OCI-LY1 (cell line): ENCODE measurements at regions not wholly inside any gene's neighbourhood (a gene's known extent, or its start where the extent isn't known, plus 50 kb on each side); places are given as distances from the start of the nearest gene placed in this dataset.
"Not testable (repeated sequence)": the region's sequence is repeated elsewhere in the genome, so short reads cannot be mapped to it uniquely, and the experiment has no call there.

ENCODE experiments used
- H2AFZ ChIP-seq: fragments of 200-600 bp; sonication (generic), shearing (Covaris generic); 2 replicates; pipeline ENCODE4 v1.6.0; 2014; ENCODE audit warnings: antibody characterized with exemption, mild to moderate bottlenecking, low read length
- H3F3A ChIP-seq: fragments of 200-600 bp; sonication (generic), shearing (Covaris generic); 2 replicates; pipeline ENCODE4 v1.6.0; 2014; ENCODE audit warnings: mild to moderate bottlenecking, antibody characterized with exemption, low read length, moderate library complexity; ENCODE audit not compliant: insufficient read depth
- H3K27ac ChIP-seq: fragments of 200-600 bp; sonication (generic); 2 replicates; pipeline ENCODE4 v1.5.1; 2014; ENCODE audit warnings: low read length, mixed run types, mild to moderate bottlenecking, low read depth; ENCODE audit not compliant: poor library complexity, severe bottlenecking
- H3K27me3 ChIP-seq: fragments of 200-600 bp; sonication (generic); 2 replicates; pipeline ENCODE4 v1.6.0; 2014; ENCODE audit warnings: antibody characterized with exemption, mild to moderate bottlenecking, low read length, moderate library complexity; ENCODE audit not compliant: insufficient read depth
- H3K36me3 ChIP-seq: fragments of 200-600 bp; sonication (generic); 2 replicates; pipeline ENCODE4 v1.6.1; 2014; ENCODE audit warnings: mild to moderate bottlenecking, antibody characterized with exemption, low read length, moderate library complexity, mixed read lengths; ENCODE audit not compliant: insufficient read depth
- H3K4me1 ChIP-seq: fragments of 200-600 bp; sonication (generic); 2 replicates; pipeline ENCODE4 v1.5.1; 2014; ENCODE audit warnings: mild to moderate bottlenecking, low read length, moderate library complexity; ENCODE audit not compliant: insufficient read depth, severe bottlenecking
- H3K4me2 ChIP-seq: fragments of 200-600 bp; sonication (generic), shearing (Covaris generic); 2 replicates; pipeline ENCODE4 v1.6.1; 2014; ENCODE audit warnings: low read length
- H3K4me3 ChIP-seq: fragments of 200-600 bp; sonication (generic); 2 replicates; pipeline ENCODE4 v1.5.1; 2014; ENCODE audit warnings: low read length, low read depth, mild to moderate bottlenecking, mixed read lengths; ENCODE audit not compliant: poor library complexity, severe bottlenecking
- H3K79me2 ChIP-seq: fragments of 200-600 bp; shearing (Covaris generic); 2 replicates; pipeline ENCODE4 v1.6.1; 2016; ENCODE audit warnings: mixed run types, low read length, mixed read lengths; ENCODE audit not compliant: insufficient read depth
- H3K9ac ChIP-seq: fragments of 200-600 bp; sonication (generic), shearing (Covaris generic); 2 replicates; pipeline ENCODE4 v1.6.1; 2014; ENCODE audit warnings: mild to moderate bottlenecking, low read length, mixed read lengths
- H3K9me2 ChIP-seq: fragments of 200-600 bp; sonication (generic), shearing (Covaris generic); 2 replicates; pipeline ENCODE4 v1.6.1; 2014; ENCODE audit warnings: low read depth, mild to moderate bottlenecking, low read length, mixed read lengths
- H3K9me3 ChIP-seq: fragments of 200-600 bp; shearing (Covaris generic); 2 replicates; pipeline ENCODE4 v1.6.1; 2014; ENCODE audit warnings: low read length, mixed read lengths
- H4K20me1 ChIP-seq: fragments of 200-600 bp; sonication (generic), shearing (Covaris generic); 2 replicates; pipeline ENCODE4 v1.6.0; 2016; ENCODE audit warnings: mild to moderate bottlenecking, low read length; ENCODE audit not compliant: insufficient read depth
- EZH2 ChIP-seq: fragments of 200-600 bp; sonication (generic), shearing (Covaris generic); IDR thresholded peaks from 2 replicates; pipeline ENCODE4 v1.8.0; 2017; ENCODE audit warnings: borderline replicate concordance, mixed run types, mild to moderate bottlenecking, antibody characterized with exemption, low read length, moderate library complexity, mixed read lengths
- TF ChIP-seq, protein P1 (sequence below): fragments of 200-600 bp; sonication (generic), shearing (Covaris generic); IDR thresholded peaks from 2 replicates; pipeline ENCODE4 v1.5.1; 2017; ENCODE audit warnings: mild to moderate bottlenecking, antibody characterized with exemption, low read length, moderate library complexity, mixed read lengths

GRCh38 chr1:788835-789234 lies 102.4 kb upstream of the OR4F16 start:
- no peak overlapping the region for H2AFZ ChIP-seq
- no peaks in the 10 kb centered on the region for H3K27me3 ChIP-seq
- H3K9me2 ChIP-seq: no peaks in the 10 kb centered on the region
- no peaks in the 10 kb centered on the region for H3K79me2 ChIP-seq
- no peak overlapping the region for H3K27ac ChIP-seq
- 0 out of 2 replicates have a peak, but pooled peaks cover 4% of the 10 kb centered on the region for H3F3A ChIP-seq
- TF ChIP-seq EZH2: no peak
- TF ChIP-seq, protein P1, sequence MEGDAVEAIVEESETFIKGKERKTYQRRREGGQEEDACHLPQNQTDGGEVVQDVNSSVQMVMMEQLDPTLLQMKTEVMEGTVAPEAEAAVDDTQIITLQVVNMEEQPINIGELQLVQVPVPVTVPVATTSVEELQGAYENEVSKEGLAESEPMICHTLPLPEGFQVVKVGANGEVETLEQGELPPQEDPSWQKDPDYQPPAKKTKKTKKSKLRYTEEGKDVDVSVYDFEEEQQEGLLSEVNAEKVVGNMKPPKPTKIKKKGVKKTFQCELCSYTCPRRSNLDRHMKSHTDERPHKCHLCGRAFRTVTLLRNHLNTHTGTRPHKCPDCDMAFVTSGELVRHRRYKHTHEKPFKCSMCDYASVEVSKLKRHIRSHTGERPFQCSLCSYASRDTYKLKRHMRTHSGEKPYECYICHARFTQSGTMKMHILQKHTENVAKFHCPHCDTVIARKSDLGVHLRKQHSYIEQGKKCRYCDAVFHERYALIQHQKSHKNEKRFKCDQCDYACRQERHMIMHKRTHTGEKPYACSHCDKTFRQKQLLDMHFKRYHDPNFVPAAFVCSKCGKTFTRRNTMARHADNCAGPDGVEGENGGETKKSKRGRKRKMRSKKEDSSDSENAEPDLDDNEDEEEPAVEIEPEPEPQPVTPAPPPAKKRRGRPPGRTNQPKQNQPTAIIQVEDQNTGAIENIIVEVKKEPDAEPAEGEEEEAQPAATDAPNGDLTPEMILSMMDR: no peak
- H3K4me2 ChIP-seq: no peak overlapping the region
- no peak overlapping the region for H3K4me3 ChIP-seq
- H4K20me1 ChIP-seq: no peaks in the 10 kb centered on the region
- 0 out of 2 replicates have a peak, but pooled peaks cover 2% of the 10 kb centered on the region for H3K9me3 ChIP-seq
- H3K9ac ChIP-seq: no peak overlapping the region
- H3K4me1 ChIP-seq: no peaks in the 10 kb centered on the region
- H3K36me3 ChIP-seq: peaks cover 4% of the 10 kb centered on the region; the same call in 1 of the 2 replicates

DNA sequence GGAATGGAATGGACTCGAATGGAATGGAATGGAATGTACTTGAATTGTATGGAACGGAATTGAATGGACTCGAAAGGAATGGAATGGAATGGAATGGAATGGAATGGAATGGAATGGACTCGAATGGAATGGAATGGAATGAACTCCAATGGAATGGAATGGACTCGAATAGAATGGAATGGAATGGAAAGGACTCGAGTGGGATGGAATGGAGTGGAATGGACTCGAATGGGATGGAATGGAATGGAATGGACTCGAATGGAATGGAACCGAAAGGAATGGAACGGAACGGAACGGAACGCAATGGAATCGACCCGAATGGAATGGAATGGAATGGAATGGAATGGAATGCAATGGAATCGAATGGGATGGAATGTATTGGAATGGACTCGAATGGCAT lies 103.2 kb upstream of the OR4F16 start:
- H3K27me3 ChIP-seq, H3K4me1 ChIP-seq, H3K9ac ChIP-seq, H3K9me2 ChIP-seq, H4K20me1 ChIP-seq, H3K27ac ChIP-seq, H3K36me3 ChIP-seq, H3F3A ChIP-seq, H3K9me3 ChIP-seq, H3K4me2 ChIP-seq, H3K4me3 ChIP-seq, H3K79me2 ChIP-seq, H2AFZ ChIP-seq: not testable (repeated sequence)

DNA sequence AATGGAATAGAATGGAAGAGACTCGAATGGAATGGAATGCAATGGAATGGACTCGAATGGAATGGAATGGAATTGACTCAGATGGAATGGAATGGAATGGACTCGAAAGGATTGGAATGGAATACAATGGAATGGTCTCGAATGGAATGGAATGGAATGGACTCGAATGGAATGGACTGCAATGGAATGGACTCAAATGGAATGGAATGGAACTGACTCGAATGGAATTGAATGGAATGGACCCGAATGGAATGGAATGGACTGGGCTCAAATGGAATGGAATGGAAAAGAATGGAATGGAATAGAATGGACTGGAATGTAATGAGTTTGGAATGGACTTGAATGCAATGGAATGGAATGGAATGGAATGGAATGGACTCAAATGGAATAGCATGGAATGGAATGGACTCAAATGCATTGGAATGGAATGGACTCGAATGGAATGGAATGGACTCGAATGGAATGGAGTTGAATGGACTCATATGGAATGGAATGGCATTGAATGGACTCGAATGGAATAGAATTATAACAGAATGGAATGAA lies 104.0 kb upstream of the OR4F16 start:
- not testable (repeated sequence) for H3F3A ChIP-seq, H3K4me3 ChIP-seq, H2AFZ ChIP-seq, H3K27me3 ChIP-seq, H3K4me2 ChIP-seq, H3K4me1 ChIP-seq, H3K79me2 ChIP-seq, H3K27ac ChIP-seq, H3K9me3 ChIP-seq, H4K20me1 ChIP-seq, H3K9ac ChIP-seq, H3K9me2 ChIP-seq, H3K36me3 ChIP-seq

- H3K9ac ChIP-seq, H3F3A ChIP-seq, H3K79me2 ChIP-seq, H3K36me3 ChIP-seq, H4K20me1 ChIP-seq, H3K4me2 ChIP-seq, H3K4me3 ChIP-seq, H3K27ac ChIP-seq, H2AFZ ChIP-seq, H3K9me3 ChIP-seq, H3K9me2 ChIP-seq, H3K27me3 ChIP-seq, H3K4me1 ChIP-seq: not testable (repeated sequence)
Measured at GRCh38 chr1:794310-794709, 107.9 kb upstream of the OR4F16 start.

- not testable (repeated sequence) for H3K4me3 ChIP-seq, H3K9me2 ChIP-seq, H3K9ac ChIP-seq, H3K36me3 ChIP-seq, H2AFZ ChIP-seq, H3K79me2 ChIP-seq, H3F3A ChIP-seq, H3K4me1 ChIP-seq, H3K4me2 ChIP-seq, H3K27me3 ChIP-seq, H3K27ac ChIP-seq, H3K9me3 ChIP-seq, H4K20me1 ChIP-seq
Measured at GRCh38 chr1:794918-795584, 108.6 kb upstream of the OR4F16 start.

GRCh38 chr1:797649-798048 lies 111.2 kb upstream of the OR4F16 start:
- H3K4me3 ChIP-seq: not testable (repeated sequence)

DNA sequence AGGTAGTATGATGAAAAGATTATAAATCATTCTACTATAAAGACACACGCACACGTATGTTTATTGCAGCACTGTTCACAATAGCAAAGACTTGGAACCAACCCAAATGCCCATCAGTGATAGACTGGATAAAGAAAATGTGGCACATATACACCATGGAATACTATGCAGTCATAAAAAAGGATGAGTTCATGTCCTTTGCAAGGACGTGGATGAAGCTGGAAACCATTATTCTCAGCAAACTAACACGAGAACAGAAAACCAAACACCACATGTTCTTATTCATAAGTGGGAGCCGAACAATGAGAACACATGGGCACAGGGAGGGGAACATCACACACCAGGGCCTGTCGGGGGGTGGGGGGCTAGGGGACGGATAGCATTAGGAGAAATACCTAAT lies 113.9 kb upstream of the OR4F16 start:
- H3K9me3 ChIP-seq, H3K36me3 ChIP-seq, H3F3A ChIP-seq, H3K79me2 ChIP-seq, H3K9ac ChIP-seq, H3K9me2 ChIP-seq, H3K4me2 ChIP-seq, H3K4me3 ChIP-seq, H3K27ac ChIP-seq, H3K27me3 ChIP-seq, H4K20me1 ChIP-seq, H2AFZ ChIP-seq: not testable (repeated sequence)
- peaks cover 10% of the 10 kb centered on the region for H3K4me1 ChIP-seq

More at GRCh38 chr1:797649-798048, 111.2 kb upstream of the OR4F16 start:
- not testable (repeated sequence) for H4K20me1 ChIP-seq, H3K4me2 ChIP-seq, H3K4me1 ChIP-seq, H3K9ac ChIP-seq, H2AFZ ChIP-seq, H3K27ac ChIP-seq, H3K9me3 ChIP-seq, H3F3A ChIP-seq, H3K9me2 ChIP-seq, H3K79me2 ChIP-seq, H3K27me3 ChIP-seq, H3K36me3 ChIP-seq
